HEK293T (cell line): ENCODE measurements at regions not wholly inside any gene's neighbourhood (a gene's known extent, or its start where the extent isn't known, plus 50 kb on each side); places are given as distances from the start of the nearest gene placed in this dataset.

Source experiments
- CTCF ChIA-PET: fragments of 350-600 bp; formaldehyde crosslinking; extraction: SDS; loops from one replicate; lab custom pipeline; 2021; ENCODE audit warnings: antibody characterized with exemption, inconsistent platforms; lab: Yijun Ruan, JAX
- POLR2A ChIA-PET: fragments of 350-600 bp; formaldehyde crosslinking; extraction: SDS; loops from one replicate; lab custom pipeline; 2020; ENCODE audit warnings: antibody characterized with exemption, inconsistent platforms; lab: Yijun Ruan, JAX
- DNase-seq: peaks from one replicate; pipeline ENCODE4 v3.0.0; 2012; ENCODE audit warnings: mixed read lengths; ENCODE audit errors: extremely low spot score
- ARNT ChIP-seq: fragments of 450-650 bp; IDR thresholded peaks from 2 replicates; pipeline ENCODE4 v1.6.1; 2017; ENCODE audit warnings: mild to moderate bottlenecking
- BHLHE40 ChIP-seq: fragments of 450-650 bp; IDR thresholded peaks from 2 replicates; pipeline ENCODE4 v1.6.1; 2016; ENCODE audit warnings: mild to moderate bottlenecking, moderate library complexity, borderline replicate concordance
- CTBP1 ChIP-seq: fragments of 450-650 bp; IDR thresholded peaks from 2 replicates; pipeline ENCODE4 v1.6.1; 2016; ENCODE audit warnings: borderline replicate concordance
- ELF4 ChIP-seq: fragments of 450-650 bp; IDR thresholded peaks from 2 replicates; pipeline ENCODE4 v1.6.1; 2017; ENCODE audit warnings: antibody characterized with exemption
- FOXA1 ChIP-seq: fragments of 450-650 bp; IDR thresholded peaks from 2 replicates; pipeline ENCODE4 v1.6.1; 2016; ENCODE audit warnings: mild to moderate bottlenecking
- FOXK2 ChIP-seq: fragments of 450-650 bp; IDR thresholded peaks from 2 replicates; pipeline ENCODE4 v1.6.1; 2016; ENCODE audit warnings: mild to moderate bottlenecking
- FOXM1 ChIP-seq: fragments of 450-650 bp; IDR thresholded peaks from 2 replicates; pipeline ENCODE4 v1.6.1; 2017; ENCODE audit warnings: mild to moderate bottlenecking, borderline replicate concordance
- HDGF ChIP-seq: fragments of 450-650 bp; IDR thresholded peaks from 2 replicates; pipeline ENCODE4 v1.6.1; 2017; ENCODE audit warnings: antibody characterized with exemption, borderline replicate concordance
- L3MBTL2 ChIP-seq: fragments of 450-650 bp; conservative IDR thresholded peaks from 2 replicates; pipeline ENCODE4 v1.6.1; 2016; ENCODE audit warnings: mild to moderate bottlenecking
- LEF1 ChIP-seq: fragments of 450-650 bp; IDR thresholded peaks from 2 replicates; pipeline ENCODE4 v1.6.1; 2017; ENCODE audit warnings: mild to moderate bottlenecking, borderline replicate concordance
- NFRKB ChIP-seq: fragments of 450-650 bp; IDR thresholded peaks from 2 replicates; pipeline ENCODE4 v1.6.1; 2016; ENCODE audit warnings: mild to moderate bottlenecking, moderate library complexity
- SP1 ChIP-seq: fragments of 450-650 bp; IDR thresholded peaks from 2 replicates; pipeline ENCODE4 v1.6.1; 2017
- SUZ12 ChIP-seq: fragments of 450-650 bp; IDR thresholded peaks from 2 replicates; pipeline ENCODE4 v1.6.1; 2016; ENCODE audit warnings: mild to moderate bottlenecking
- TARDBP ChIP-seq: fragments of 450-650 bp; IDR thresholded peaks from 2 replicates; pipeline ENCODE4 v1.6.1; 2016
- ZNF384 ChIP-seq: fragments of 450-650 bp; IDR thresholded peaks from 2 replicates; pipeline ENCODE4 v1.6.1; 2016
- TF ChIP-seq, protein P1 (sequence below): fragments of 450-650 bp; IDR thresholded peaks from 2 replicates; pipeline ENCODE4 v1.6.1; 2016

DNA sequence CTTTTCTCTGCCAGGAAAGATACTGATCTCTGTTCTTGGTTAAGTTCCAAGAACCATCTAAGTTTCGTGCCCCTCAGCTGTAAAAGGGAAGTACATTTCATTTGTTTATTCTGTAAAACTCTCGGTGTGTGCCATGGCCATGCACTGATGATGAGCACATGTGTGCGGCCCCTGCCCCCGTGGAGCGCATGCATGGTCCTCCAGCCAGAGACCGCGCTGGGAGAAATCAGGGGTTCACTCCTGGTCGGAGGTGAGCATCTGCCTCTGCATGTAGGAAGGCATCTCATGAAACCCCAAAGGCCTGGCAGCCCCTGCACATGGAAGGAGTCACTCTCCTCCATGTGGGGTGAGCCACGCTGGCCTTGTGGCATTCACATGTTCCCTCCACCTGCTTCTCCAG is 102.5 kb upstream of the RTL1 start:
- DNase-seq, result no peak
- POLR2A ChIA-PET, result no interaction called here
- no peak for TF ChIP-seq BHLHE40
- TF ChIP-seq L3MBTL2, result no peak
- no peak for TF ChIP-seq ZNF384
- no peak for TF ChIP-seq FOXM1
- CTCF ChIA-PET, result no interaction called here

GRCh38 chr14:101007004-101007614 is 103.6 kb upstream of the RTL1 start:
- TF ChIP-seq BHLHE40, result no peak
- TF ChIP-seq FOXK2, result no peak
- TF ChIP-seq SP1, result no peak
- no peak for TF ChIP-seq NFRKB
- TF ChIP-seq ZNF384, result no peak
- no peak for TF ChIP-seq HDGF
- no peak for TF ChIP-seq ELF4
- TF ChIP-seq ARNT, result no peak
- ChIA-PET CTCF (no interaction called here), POLR2A (no interaction called here)
- DNase-seq, result no peak

GRCh38 chr14:101007765-101008164 is 104.2 kb upstream of the RTL1 start:
- TF ChIP-seq ELF4 (no peak), HDGF (no peak)
- CTCF ChIA-PET, result no interaction called here
- POLR2A ChIA-PET, result no interaction called here
- DNase-seq, result no peak

- TF ChIP-seq LEF1 (no peak), FOXM1 (no peak), FOXA1 (no peak), HDGF (no peak)
- DNase-seq, result no peak
- ChIA-PET CTCF (no interaction called here), POLR2A (no interaction called here)
Observed at GRCh38 chr14:101008196-101008595, 104.7 kb upstream of the RTL1 start.

GRCh38 chr14:101008631-101009336 is 105.3 kb upstream of the RTL1 start:
- DNase-seq, result no peak
- ChIA-PET CTCF (no interaction called here), POLR2A (no interaction called here)
- TF ChIP-seq HDGF (no peak), FOXK2 (no peak), FOXM1 (no peak), TARDBP (no peak), ZNF384 (no peak), ARNT (no peak), CTBP1 (no peak)

DNA sequence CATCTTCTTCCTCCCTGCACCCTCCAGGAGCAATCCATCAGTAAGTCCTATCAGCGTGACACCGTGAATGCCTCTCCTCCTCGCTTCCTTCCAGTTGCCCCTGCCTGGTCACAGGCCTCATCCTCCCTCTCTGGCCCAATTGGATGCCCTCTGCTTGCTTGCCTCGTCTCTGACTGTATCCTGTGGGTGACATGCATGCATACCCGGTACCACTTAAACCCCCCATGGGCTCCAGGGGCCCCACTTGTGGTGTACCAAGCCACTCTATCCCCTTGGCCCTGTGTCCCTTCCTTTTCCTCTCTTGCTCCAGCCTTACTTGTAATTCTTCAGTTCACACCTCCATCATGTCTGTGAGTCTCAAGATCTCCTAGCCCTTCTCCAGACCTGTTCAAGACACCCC is 106.0 kb upstream of the RTL1 start:
- ChIA-PET CTCF (no interaction called here), POLR2A (no interaction called here)
- no peak for TF ChIP-seq L3MBTL2
- no peak for TF ChIP-seq HDGF
- TF ChIP-seq TARDBP, result no peak
- TF ChIP-seq ELF4, result no peak
- peak; percentile 1 for DNase-seq

GRCh38 chr14:101010293-101010692 is 106.8 kb upstream of the RTL1 start:
- DNase-seq, result peak; percentile 3
- TF ChIP-seq TARDBP (no peak), ELF4 (no peak), ZNF384 (no peak), FOXM1 (no peak), FOXK2 (no peak), HDGF (no peak), CTBP1 (no peak), LEF1 (no peak), ARNT (no peak), SP1 (no peak), L3MBTL2 (no peak), SUZ12 (no peak), BHLHE40 (no peak), NFRKB (no peak), FOXA1 (no peak)
- TF ChIP-seq, protein P1, sequence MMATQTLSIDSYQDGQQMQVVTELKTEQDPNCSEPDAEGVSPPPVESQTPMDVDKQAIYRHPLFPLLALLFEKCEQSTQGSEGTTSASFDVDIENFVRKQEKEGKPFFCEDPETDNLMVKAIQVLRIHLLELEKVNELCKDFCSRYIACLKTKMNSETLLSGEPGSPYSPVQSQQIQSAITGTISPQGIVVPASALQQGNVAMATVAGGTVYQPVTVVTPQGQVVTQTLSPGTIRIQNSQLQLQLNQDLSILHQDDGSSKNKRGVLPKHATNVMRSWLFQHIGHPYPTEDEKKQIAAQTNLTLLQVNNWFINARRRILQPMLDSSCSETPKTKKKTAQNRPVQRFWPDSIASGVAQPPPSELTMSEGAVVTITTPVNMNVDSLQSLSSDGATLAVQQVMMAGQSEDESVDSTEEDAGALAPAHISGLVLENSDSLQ, result no peak
- CTCF ChIA-PET, result no interaction called here
- POLR2A ChIA-PET, result no interaction called here

- ChIA-PET POLR2A (no interaction called here), CTCF (no interaction called here)
- TF ChIP-seq SUZ12, result no peak
- no peak for TF ChIP-seq BHLHE40
- TF ChIP-seq L3MBTL2, result no peak
- TF ChIP-seq CTBP1, result no peak
- no peak for TF ChIP-seq ARNT
- no peak for TF ChIP-seq ZNF384
- TF ChIP-seq, protein P1, result no peak
- no peak for TF ChIP-seq TARDBP
- no peak for TF ChIP-seq HDGF
- no peak for TF ChIP-seq ELF4
- no peak for TF ChIP-seq NFRKB
- no peak for TF ChIP-seq FOXA1
- no peak for TF ChIP-seq SP1
- no peak for DNase-seq
Observed at GRCh38 chr14:101010835-101011234, 107.3 kb upstream of the RTL1 start.
